ENCODE measurements at regions not wholly inside any gene's neighbourhood (a gene's known extent, or its start where the extent isn't known, plus 50 kb on each side); places are given as distances from the start of the nearest gene placed in this dataset.
"Not testable (repeated sequence)": the region's sequence is repeated elsewhere in the genome, so short reads cannot be mapped to it uniquely, and the experiment has no call there.

- H3K36me3 ChIP-seq, result no peaks in the 10 kb centered on the region
- H3K27ac ChIP-seq, result no peak overlapping the region
- ATAC-seq (ENCODE audit: low FRiP score in 2 of 2) (no peak), DNase-seq (no peak)
- H3K4me3 ChIP-seq, result no peak overlapping the region
- WGBS, 2 donors, result 54 to 56% methylated on average over 3 of the region's 3 CpGs
- TF ChIP-seq EP300 (IDR thresholded peaks at IDR 0.05) (no peak), POLR2AphosphoS5 (IDR thresholded peaks at IDR 0.05) (no peak), POLR2A (IDR thresholded peaks at IDR 0.05) (no peak), CTCF (IDR thresholded peaks at IDR 0.05) (no peak)
- no peaks in the 10 kb centered on the region for H3K27me3 ChIP-seq
- no peaks in the 10 kb centered on the region for H3K4me1 ChIP-seq
- H3K9me3 ChIP-seq, result no peaks in the 10 kb centered on the region
Measured at GRCh38 chr5:103679873-103680272, 117.3 kb upstream of the NUDT12 start.

GRCh38 chr5:103676198-103676597 is 113.6 kb upstream of the NUDT12 start:
- not testable (repeated sequence) for H3K4me3 ChIP-seq; H3K4me1 ChIP-seq; H3K36me3 ChIP-seq; DNase-seq; H3K9me3 ChIP-seq; H3K27ac ChIP-seq; ATAC-seq (ENCODE audit: low FRiP score in 2 of 2); H3K27me3 ChIP-seq
- 68 to 79% methylated on average over 5 of the region's 5 CpGs for WGBS, 2 donors

- H3K4me3 ChIP-seq, result no peak overlapping the region
- DNase-seq (no peak), ATAC-seq (ENCODE audit: low FRiP score in 2 of 2) (no peak)
- no peaks in the 10 kb centered on the region for H3K36me3 ChIP-seq
- 71 to 72% methylated on average over 3 of the region's 3 CpGs for WGBS, 2 donors
- H3K27ac ChIP-seq, result no peak overlapping the region
- no peak for TF ChIP-seq EP300 (IDR thresholded peaks at IDR 0.05)
- no peak for TF ChIP-seq POLR2A (IDR thresholded peaks at IDR 0.05)
- TF ChIP-seq CTCF (IDR thresholded peaks at IDR 0.05), result no peak
- no peak for TF ChIP-seq POLR2AphosphoS5 (IDR thresholded peaks at IDR 0.05)
- H3K9me3 ChIP-seq, result no peaks in the 10 kb centered on the region
- no peaks in the 10 kb centered on the region for H3K4me1 ChIP-seq
- H3K27me3 ChIP-seq, result no peaks in the 10 kb centered on the region
Measured at GRCh38 chr5:103674739-103675138, 112.2 kb upstream of the NUDT12 start.

- no peak for DNase-seq
- WGBS, 2 donors, result 50 to 67% methylated on average over 1 of the region's 1 CpG
- no peak overlapping the region for H3K4me3 ChIP-seq
- no peaks in the 10 kb centered on the region for H3K4me1 ChIP-seq
- no peaks in the 10 kb centered on the region for H3K9me3 ChIP-seq
- no peaks in the 10 kb centered on the region for H3K27me3 ChIP-seq
- ATAC-seq (ENCODE audit: low FRiP score in 2 of 2), result no peak
- no peak for TF ChIP-seq CTCF (IDR thresholded peaks at IDR 0.05)
- no peak for TF ChIP-seq POLR2AphosphoS5 (IDR thresholded peaks at IDR 0.05)
- no peak for TF ChIP-seq POLR2A (IDR thresholded peaks at IDR 0.05)
- no peak for TF ChIP-seq EP300 (IDR thresholded peaks at IDR 0.05)
- H3K27ac ChIP-seq, result no peak overlapping the region
- no peaks in the 10 kb centered on the region for H3K36me3 ChIP-seq
Measured at GRCh38 chr5:103674251-103674650, 111.7 kb upstream of the NUDT12 start.

GRCh38 chr5:103669615-103670014 is 107.0 kb upstream of the NUDT12 start:
- Histone ChIP-seq H3K27ac (no peak overlapping the region), H3K9me3 (no peaks in the 10 kb centered on the region), H3K27me3 (no peaks in the 10 kb centered on the region), H3K4me1 (no peaks in the 10 kb centered on the region), H3K4me3 (no peak overlapping the region), H3K36me3 (no peaks in the 10 kb centered on the region)
- WGBS, 2 donors, result 67 to 77% methylated on average over 5 of the region's 5 CpGs
- DNase-seq, result no peak
- ATAC-seq (ENCODE audit: low FRiP score in 2 of 2), result no peak
- TF ChIP-seq EP300 (IDR thresholded peaks at IDR 0.05) (no peak), POLR2A (IDR thresholded peaks at IDR 0.05) (no peak), CTCF (IDR thresholded peaks at IDR 0.05) (no peak), POLR2AphosphoS5 (IDR thresholded peaks at IDR 0.05) (no peak)
